ENCODE measurements at regions not wholly inside any gene's neighbourhood (a gene's known extent, or its start where the extent isn't known, plus 50 kb on each side); places are given as distances from the start of the nearest gene placed in this dataset.
A peak's percentile ranks its signal among the peaks of the same experiment; 100 is the strongest.

DNA sequence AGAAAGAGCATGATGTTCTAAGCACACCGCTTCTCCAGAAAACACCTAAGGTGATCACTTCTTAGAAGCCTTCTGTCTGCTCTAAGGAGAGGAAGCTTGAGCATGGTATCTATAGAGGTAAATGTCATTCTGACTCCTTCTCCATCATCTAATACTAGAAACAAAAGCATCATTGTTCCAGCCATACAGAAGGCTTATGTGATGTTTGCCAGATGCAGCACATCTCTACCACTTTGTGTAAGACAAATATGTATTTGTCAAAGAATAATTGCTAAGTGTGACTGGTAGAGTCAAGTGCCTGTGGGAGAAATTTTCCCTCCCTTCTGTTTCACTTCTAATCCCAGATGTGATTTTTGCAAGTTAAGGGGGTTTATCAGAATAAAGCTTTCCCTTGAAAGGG lies 217.1 kb downstream of the HS3ST3A1 start:
- H3K4me3 ChIP-seq (ENCODE audit: low read depth in 1 of 2, low read length in 2 of 2): no peak overlapping the region
- H3K27me3 ChIP-seq (ENCODE audit: low read depth, low read length): no peaks in the 10 kb centered on the region
- no peaks in the 10 kb centered on the region for H3K4me1 ChIP-seq (ENCODE audit: control insufficient read depth in 1 of 2, insufficient read depth in 2 of 2, low read length in 2 of 2)
- no peak overlapping the region for H3K27ac ChIP-seq (ENCODE audit: low read length)
- no peaks in the 10 kb centered on the region for H3K9me3 ChIP-seq (ENCODE audit: control insufficient read depth in 1 of 2, low read length in 2 of 2)
- H3K36me3 ChIP-seq (ENCODE audit: control insufficient read depth in 1 of 2, insufficient read depth in 2 of 2, low read length in 2 of 2): no peaks in the 10 kb centered on the region

DNA sequence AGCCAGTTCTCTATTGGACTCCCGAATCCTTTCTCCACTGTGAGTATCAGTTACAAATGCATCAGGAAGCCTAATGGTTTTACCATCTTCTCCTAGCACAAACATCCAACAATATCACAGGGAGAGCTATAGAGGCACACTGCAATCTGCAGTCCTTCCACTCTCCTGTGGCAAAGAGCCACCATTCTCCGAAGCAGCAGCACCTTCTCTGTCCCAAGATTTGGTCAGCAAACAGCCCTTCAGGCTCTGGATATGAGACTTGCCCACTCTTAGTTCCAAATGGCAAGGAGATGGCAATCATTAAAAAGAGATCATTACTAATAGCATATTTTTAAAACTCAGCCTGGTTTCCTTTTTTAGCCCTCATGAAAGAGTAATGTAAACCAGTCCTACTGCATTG lies 223.4 kb downstream of the HS3ST3A1 start:
- Histone ChIP-seq H3K36me3 (ENCODE audit: control insufficient read depth in 1 of 2, insufficient read depth in 2 of 2, low read length in 2 of 2) (no peaks in the 10 kb centered on the region), H3K9me3 (ENCODE audit: control insufficient read depth in 1 of 2, low read length in 2 of 2) (no peaks in the 10 kb centered on the region), H3K27ac (ENCODE audit: low read length) (no peak overlapping the region), H3K27me3 (ENCODE audit: low read depth, low read length) (no peaks in the 10 kb centered on the region), H3K4me1 (ENCODE audit: control insufficient read depth in 1 of 2, insufficient read depth in 2 of 2, low read length in 2 of 2) (no peaks in the 10 kb centered on the region), H3K4me3 (ENCODE audit: low read depth in 1 of 2, low read length in 2 of 2) (no peak overlapping the region)

DNA sequence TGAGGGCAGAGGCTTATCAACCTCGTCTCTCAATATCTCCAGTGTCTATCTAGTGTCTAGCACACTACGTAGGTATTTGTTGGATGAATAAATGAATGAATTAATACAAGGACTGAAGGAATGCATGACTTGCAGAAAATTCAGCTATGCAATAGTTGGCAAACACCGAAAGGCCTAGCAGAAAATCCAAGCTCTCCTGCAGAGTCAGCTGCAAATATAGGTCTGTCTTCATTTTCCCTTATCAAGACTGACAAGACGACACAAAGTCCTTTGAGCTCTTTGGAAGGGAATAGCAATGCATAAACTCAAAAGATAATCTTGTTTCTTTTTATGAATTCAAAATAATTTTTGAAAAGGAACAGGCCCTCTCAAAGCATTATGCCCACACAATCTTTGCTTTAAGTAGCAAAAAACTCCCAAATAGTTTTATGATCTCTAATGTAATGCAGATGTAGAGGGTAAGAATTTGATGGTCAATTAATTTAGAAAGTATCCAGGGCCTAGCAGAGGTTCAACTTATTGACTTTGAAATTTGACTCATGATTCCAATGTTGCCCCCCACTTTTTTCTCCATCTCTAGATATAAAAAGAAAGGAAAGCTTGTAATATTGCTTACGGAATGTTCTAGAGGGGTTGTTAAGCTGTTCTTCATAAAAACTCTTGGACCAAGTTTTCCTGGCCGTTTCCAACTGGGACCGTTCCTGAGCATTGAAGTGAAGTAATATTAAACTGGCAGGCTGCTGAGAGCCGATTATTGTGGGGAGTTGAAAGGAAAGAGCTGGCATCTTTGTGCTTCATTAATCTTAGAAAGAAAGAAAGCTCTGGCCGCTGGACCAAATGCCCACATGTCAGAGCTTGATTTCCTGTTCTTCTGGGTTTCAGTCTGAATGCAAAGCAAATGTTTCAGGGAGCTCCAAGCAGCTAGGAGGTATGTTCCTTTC lies 227.3 kb downstream of the HS3ST3A1 start:
- Histone ChIP-seq H3K27ac (ENCODE audit: low read length) (no peak overlapping the region), H3K36me3 (ENCODE audit: control insufficient read depth in 1 of 2, insufficient read depth in 2 of 2, low read length in 2 of 2) (no peaks in the 10 kb centered on the region), H3K4me3 (ENCODE audit: low read depth in 1 of 2, low read length in 2 of 2) (no peak overlapping the region), H3K27me3 (ENCODE audit: low read depth, low read length) (no peaks in the 10 kb centered on the region), H3K9me3 (ENCODE audit: control insufficient read depth in 1 of 2, low read length in 2 of 2) (no peaks in the 10 kb centered on the region), H3K4me1 (ENCODE audit: control insufficient read depth in 1 of 2, insufficient read depth in 2 of 2, low read length in 2 of 2) (no peaks in the 10 kb centered on the region)

DNA sequence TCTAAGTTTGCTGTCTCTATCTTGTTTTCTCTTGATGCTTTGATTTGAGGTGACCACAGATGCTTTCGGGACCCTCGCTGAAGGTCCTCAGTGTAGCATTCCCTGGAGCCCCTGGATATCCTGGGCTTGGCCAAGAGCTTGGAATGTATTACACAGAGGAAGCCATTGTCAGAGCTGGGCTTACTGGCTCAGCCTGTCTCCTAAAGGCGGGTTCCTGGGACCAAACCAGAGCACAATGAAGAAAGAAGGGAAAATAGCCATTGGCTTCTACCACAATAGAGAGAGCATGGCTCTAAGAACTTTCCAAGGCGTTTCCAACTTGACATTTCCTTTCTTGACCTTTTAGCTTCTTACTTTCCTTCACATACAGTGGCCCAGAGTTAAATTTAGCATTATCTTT lies 229.3 kb downstream of the HS3ST3A1 start:
- Histone ChIP-seq H3K27ac (ENCODE audit: low read length) (no peak overlapping the region), H3K27me3 (ENCODE audit: low read depth, low read length) (no peaks in the 10 kb centered on the region), H3K9me3 (ENCODE audit: control insufficient read depth in 1 of 2, low read length in 2 of 2) (no peaks in the 10 kb centered on the region), H3K36me3 (ENCODE audit: control insufficient read depth in 1 of 2, insufficient read depth in 2 of 2, low read length in 2 of 2) (no peaks in the 10 kb centered on the region), H3K4me3 (ENCODE audit: low read depth in 1 of 2, low read length in 2 of 2) (no peak overlapping the region), H3K4me1 (ENCODE audit: control insufficient read depth in 1 of 2, insufficient read depth in 2 of 2, low read length in 2 of 2) (no peaks in the 10 kb centered on the region)

DNA sequence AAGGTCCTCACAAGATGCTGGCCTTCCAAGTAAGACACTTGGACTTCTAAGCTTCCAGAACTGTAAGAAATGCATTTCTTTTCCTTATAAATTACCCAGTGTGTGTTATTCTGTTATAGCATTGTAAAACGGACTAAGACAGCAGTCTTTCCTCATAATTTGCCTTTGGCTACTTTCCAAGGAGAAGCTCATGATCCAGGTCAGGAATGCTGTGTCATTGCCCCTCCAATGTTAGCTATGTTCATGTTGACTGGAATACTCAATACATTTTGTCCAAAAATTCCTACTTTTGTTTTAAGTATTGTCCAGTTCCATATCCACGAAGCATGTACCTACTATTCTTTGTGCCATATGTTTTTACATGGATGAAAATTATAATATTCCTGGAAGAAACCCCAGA lies 234.6 kb downstream of the HS3ST3A1 start:
- H3K27ac ChIP-seq (ENCODE audit: low read length): no peak overlapping the region
- no peaks in the 10 kb centered on the region for H3K36me3 ChIP-seq (ENCODE audit: control insufficient read depth in 1 of 2, insufficient read depth in 2 of 2, low read length in 2 of 2)
- no peak overlapping the region for H3K4me3 ChIP-seq (ENCODE audit: low read depth in 1 of 2, low read length in 2 of 2)
- H3K27me3 ChIP-seq (ENCODE audit: low read depth, low read length): no peaks in the 10 kb centered on the region
- no peaks in the 10 kb centered on the region for H3K9me3 ChIP-seq (ENCODE audit: control insufficient read depth in 1 of 2, low read length in 2 of 2)
- H3K4me1 ChIP-seq (ENCODE audit: control insufficient read depth in 1 of 2, insufficient read depth in 2 of 2, low read length in 2 of 2): no peaks in the 10 kb centered on the region

DNA sequence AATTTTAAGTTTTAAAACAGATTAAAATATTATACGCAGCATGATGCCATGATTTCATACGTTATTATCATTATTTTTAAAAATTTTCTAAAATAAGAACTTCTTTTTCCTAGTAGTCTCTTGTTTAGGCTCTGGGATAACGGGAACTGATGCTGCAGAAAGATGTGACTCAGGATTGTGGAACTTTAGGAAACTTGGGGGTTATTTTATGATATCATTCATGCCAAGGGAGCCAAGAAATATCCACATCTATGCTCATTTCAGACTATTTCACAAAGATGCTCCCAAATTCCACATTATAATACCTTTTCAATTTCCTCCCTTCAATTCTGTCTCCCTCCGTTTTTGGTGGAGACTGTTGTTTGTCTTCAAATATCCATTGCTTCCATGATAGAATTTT lies 236.4 kb downstream of the HS3ST3A1 start:
- no peaks in the 10 kb centered on the region for H3K9me3 ChIP-seq (ENCODE audit: control insufficient read depth in 1 of 2, low read length in 2 of 2)
- H3K27me3 ChIP-seq (ENCODE audit: low read depth, low read length): no peaks in the 10 kb centered on the region
- no peaks in the 10 kb centered on the region for H3K36me3 ChIP-seq (ENCODE audit: control insufficient read depth in 1 of 2, insufficient read depth in 2 of 2, low read length in 2 of 2)
- no peak overlapping the region for H3K27ac ChIP-seq (ENCODE audit: low read length)
- H3K4me3 ChIP-seq (ENCODE audit: low read depth in 1 of 2, low read length in 2 of 2): no peak overlapping the region
- H3K4me1 ChIP-seq (ENCODE audit: control insufficient read depth in 1 of 2, insufficient read depth in 2 of 2, low read length in 2 of 2): no peaks in the 10 kb centered on the region

DNA sequence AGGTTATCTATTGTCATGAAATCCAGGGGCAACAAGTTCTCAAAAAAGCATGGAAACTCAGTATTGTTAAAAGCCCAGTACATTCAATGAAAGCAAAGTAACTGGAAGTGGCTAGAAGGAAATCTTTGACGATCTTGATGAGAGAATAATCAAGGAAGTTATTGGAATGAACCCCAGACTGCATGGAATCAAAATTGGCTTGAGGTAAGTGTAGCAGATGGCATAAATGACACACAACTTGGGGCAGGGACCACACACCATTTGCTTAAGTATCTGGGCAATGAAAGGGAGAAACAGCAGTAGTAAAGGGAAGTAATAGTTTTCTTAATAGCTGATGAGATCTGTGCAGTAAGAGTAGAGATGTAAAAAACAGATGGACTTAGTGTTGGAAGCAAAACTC lies 238.0 kb downstream of the HS3ST3A1 start:
- H3K4me3 ChIP-seq (ENCODE audit: low read depth in 1 of 2, low read length in 2 of 2): no peak overlapping the region

DNA sequence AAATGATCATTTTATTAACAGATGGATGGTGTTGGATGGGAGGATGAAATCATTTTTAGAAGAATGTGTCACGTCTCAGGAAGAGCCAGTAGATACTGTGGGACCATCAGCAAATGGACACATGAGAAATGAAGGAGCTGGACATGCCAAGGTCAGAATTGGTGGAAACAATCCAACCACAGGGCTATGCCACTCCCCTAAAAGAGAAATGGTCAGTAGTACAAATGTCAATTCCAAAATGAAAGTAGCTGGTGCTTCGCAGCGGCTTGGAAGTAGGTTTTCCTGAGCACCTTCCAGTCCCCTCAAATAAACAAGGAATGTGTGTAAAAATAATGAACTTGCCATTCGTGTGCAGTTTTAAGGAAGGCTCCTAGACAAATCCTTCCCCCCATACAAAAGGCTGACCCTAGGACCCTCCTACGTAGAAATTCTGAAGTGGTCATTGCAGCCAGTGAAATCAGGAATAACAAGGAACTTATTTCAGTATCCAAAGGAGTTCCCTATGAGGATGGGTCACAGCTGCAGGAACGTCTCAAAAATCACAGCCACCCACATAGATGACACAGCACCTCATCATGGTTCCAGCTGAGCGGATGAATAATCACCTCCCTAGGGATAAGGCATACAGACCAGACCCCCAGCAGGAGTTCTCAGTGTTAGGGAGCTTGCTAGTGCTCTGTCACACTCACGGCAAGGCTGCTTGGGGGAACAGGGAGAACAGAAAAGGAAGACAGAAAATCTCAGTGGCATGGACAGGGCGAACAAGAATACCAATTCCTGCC lies 239.2 kb downstream of the HS3ST3A1 start:
- Histone ChIP-seq H3K4me3 (ENCODE audit: low read depth in 1 of 2, low read length in 2 of 2) (peak overlapping the region; percentile 15 to 30), H3K27me3 (ENCODE audit: low read depth, low read length) (no peaks in the 10 kb centered on the region), H3K36me3 (ENCODE audit: control insufficient read depth in 1 of 2, insufficient read depth in 2 of 2, low read length in 2 of 2) (no peaks in the 10 kb centered on the region), H3K27ac (ENCODE audit: low read length) (no peak overlapping the region), H3K4me1 (ENCODE audit: control insufficient read depth in 1 of 2, insufficient read depth in 2 of 2, low read length in 2 of 2) (no peaks in the 10 kb centered on the region), H3K9me3 (ENCODE audit: control insufficient read depth in 1 of 2, low read length in 2 of 2) (no peaks in the 10 kb centered on the region)

More for the DNA sequence above, 238.0 kb downstream of the HS3ST3A1 start:
- no peak overlapping the region for H3K27ac ChIP-seq (ENCODE audit: low read length)
- H3K4me1 ChIP-seq (ENCODE audit: control insufficient read depth in 1 of 2, insufficient read depth in 2 of 2, low read length in 2 of 2): no peaks in the 10 kb centered on the region
- no peaks in the 10 kb centered on the region for H3K9me3 ChIP-seq (ENCODE audit: control insufficient read depth in 1 of 2, low read length in 2 of 2)
- no peaks in the 10 kb centered on the region for H3K27me3 ChIP-seq (ENCODE audit: low read depth, low read length)
- H3K36me3 ChIP-seq (ENCODE audit: control insufficient read depth in 1 of 2, insufficient read depth in 2 of 2, low read length in 2 of 2): no peaks in the 10 kb centered on the region

DNA sequence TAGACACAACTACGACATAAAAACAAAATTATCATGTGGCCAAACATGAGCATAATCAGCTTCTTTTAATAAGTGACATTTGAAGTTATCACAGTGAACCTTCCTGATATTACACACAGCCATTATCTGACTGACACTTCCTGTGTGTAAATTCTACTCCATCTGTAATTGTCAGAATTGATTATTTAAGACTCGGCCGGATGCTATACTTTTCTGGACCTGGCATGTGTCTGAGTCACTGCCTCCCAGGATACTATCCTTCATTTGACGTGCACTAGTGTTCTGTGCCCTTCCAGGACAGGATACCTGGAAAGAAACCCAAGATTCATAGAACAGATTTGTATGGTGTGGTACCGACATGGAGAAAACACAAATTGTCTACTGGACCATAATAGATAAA lies 242.0 kb downstream of the HS3ST3A1 start:
- H3K4me3 ChIP-seq (ENCODE audit: low read depth in 1 of 2, low read length in 2 of 2): no peak overlapping the region
- no peaks in the 10 kb centered on the region for H3K36me3 ChIP-seq (ENCODE audit: control insufficient read depth in 1 of 2, insufficient read depth in 2 of 2, low read length in 2 of 2)

DNA sequence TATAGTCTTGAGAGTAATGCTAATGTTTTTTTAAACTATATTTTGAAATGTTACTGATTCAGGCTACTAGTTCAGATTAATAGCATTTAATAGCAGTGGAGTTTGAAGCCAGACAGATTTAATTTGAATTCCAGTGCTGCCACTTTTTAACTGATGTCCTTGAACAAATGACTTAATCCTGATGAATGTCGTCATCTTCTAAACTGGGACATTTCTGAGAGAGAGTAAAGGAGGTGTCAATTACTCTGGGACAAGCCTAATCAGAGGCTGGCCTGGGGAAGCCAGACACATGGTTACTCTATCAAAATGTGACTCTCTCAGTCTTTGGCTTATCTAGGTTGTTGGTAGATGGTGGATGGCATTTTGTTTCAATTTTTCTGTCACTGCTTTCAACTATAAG lies 246.7 kb downstream of the HS3ST3A1 start:
- no peak overlapping the region for H3K27ac ChIP-seq (ENCODE audit: low read length)
- no peaks in the 10 kb centered on the region for H3K9me3 ChIP-seq (ENCODE audit: control insufficient read depth in 1 of 2, low read length in 2 of 2)
- H3K4me1 ChIP-seq (ENCODE audit: control insufficient read depth in 1 of 2, insufficient read depth in 2 of 2, low read length in 2 of 2): peaks cover 0 to 9% of the 10 kb centered on the region in 2 donors
- H3K36me3 ChIP-seq (ENCODE audit: control insufficient read depth in 1 of 2, insufficient read depth in 2 of 2, low read length in 2 of 2): no peaks in the 10 kb centered on the region
- H3K27me3 ChIP-seq (ENCODE audit: low read depth, low read length): no peaks in the 10 kb centered on the region
- H3K4me3 ChIP-seq (ENCODE audit: low read depth in 1 of 2, low read length in 2 of 2): no peak overlapping the region

More for the DNA sequence above, 242.0 kb downstream of the HS3ST3A1 start:
- Histone ChIP-seq H3K27me3 (ENCODE audit: low read depth, low read length) (no peaks in the 10 kb centered on the region), H3K27ac (ENCODE audit: low read length) (no peak overlapping the region), H3K9me3 (ENCODE audit: control insufficient read depth in 1 of 2, low read length in 2 of 2) (no peaks in the 10 kb centered on the region), H3K4me1 (ENCODE audit: control insufficient read depth in 1 of 2, insufficient read depth in 2 of 2, low read length in 2 of 2) (no peaks in the 10 kb centered on the region)

DNA sequence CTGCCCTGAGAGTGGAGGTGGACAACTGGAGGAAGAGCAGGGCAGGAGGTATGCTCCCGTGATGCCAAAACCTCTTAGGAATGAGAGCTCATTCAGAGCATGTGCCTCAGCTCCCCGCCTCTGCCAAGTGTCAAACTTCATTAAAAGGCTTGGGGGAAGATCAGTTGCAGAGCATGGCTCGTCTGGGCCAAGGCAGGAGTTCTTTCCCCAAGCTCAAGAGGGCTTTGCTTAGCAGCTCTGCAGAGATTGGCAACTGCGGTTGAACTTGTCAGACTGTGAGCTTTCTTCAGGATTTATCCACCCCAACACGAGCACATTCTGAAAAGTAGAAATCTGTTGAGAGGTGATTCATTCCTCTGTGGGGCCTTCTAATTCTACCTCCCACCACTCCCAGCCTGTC lies 248.1 kb downstream of the HS3ST3A1 start:
- no peaks in the 10 kb centered on the region for H3K27me3 ChIP-seq (ENCODE audit: low read depth, low read length)
- H3K36me3 ChIP-seq (ENCODE audit: control insufficient read depth in 1 of 2, insufficient read depth in 2 of 2, low read length in 2 of 2): no peaks in the 10 kb centered on the region
- no peak overlapping the region for H3K27ac ChIP-seq (ENCODE audit: low read length)
- H3K4me3 ChIP-seq (ENCODE audit: low read depth in 1 of 2, low read length in 2 of 2): no peak overlapping the region
- H3K9me3 ChIP-seq (ENCODE audit: control insufficient read depth in 1 of 2, low read length in 2 of 2): no peaks in the 10 kb centered on the region
- H3K4me1 ChIP-seq (ENCODE audit: control insufficient read depth in 1 of 2, insufficient read depth in 2 of 2, low read length in 2 of 2): peaks cover 0 to 9% of the 10 kb centered on the region in 2 donors

Measured in muscle layer of duodenum (tissue), 2 donors.